SK-N-SH (cell line): ENCODE measurements at regions not wholly inside any gene's neighbourhood (a gene's known extent, or its start where the extent isn't known, plus 50 kb on each side); places are given as distances from the start of the nearest gene placed in this dataset.
A peak's percentile ranks its signal among the peaks of the same experiment; 100 is the strongest.

Experiments
- CTCF ChIA-PET: fragments of 300-600, 350-600 bp; formaldehyde crosslinking; extraction: SDS; loops from one replicate; lab custom pipeline; 2021; lab: Yijun Ruan, JAX
- POLR2A ChIA-PET: fragments of 350-600 bp; sonication (Branson Sonifier 250); formaldehyde crosslinking; extraction: SDS; loops from one replicate; lab custom pipeline; 2020; ENCODE audit warnings: antibody characterized with exemption, inconsistent platforms; lab: Yijun Ruan, JAX
- DNase-seq: peaks from one replicate; pipeline ENCODE4 v3.0.0; 2012
- H2AFZ ChIP-seq: fragments of 200-600 bp; sonication (generic); 2 replicates; pipeline ENCODE4 v1.8.1; 2016; ENCODE audit warnings: antibody characterized with exemption, mild to moderate bottlenecking, low read depth
- H3F3A ChIP-seq: fragments of 200-600 bp; sonication (generic); replicated peaks from 2 replicates; pipeline ENCODE3; 2016; ENCODE audit warnings: antibody characterized with exemption, mild to moderate bottlenecking; ENCODE audit not compliant: insufficient read depth
- H3K27ac ChIP-seq, 2 experiments: fragments of 200-500 bp in 1 of 2; fragments of 200-600 bp in 1 of 2; sonication (Bioruptor generic) in 1 of 2; sonication (generic), shearing (Covaris generic) in 1 of 2; 2 replicates each; pipeline versions ENCODE4 v1.5.1 to v1.6.1; 2014 to 2016; ENCODE audit warnings: low read depth in 2 of 2, inconsistent platforms in 1 of 2, low read length in 1 of 2, mild to moderate bottlenecking in 1 of 2, mixed read lengths in 1 of 2
- H3K27me3 ChIP-seq: fragments of 200-600 bp; sonication (generic), shearing (Covaris generic); 2 replicates; pipeline ENCODE4 v1.6.1; 2016; ENCODE audit warnings: mixed run types; ENCODE audit not compliant: insufficient read depth
- H3K36me3 ChIP-seq, 2 experiments: fragments of 200-500 bp in 1 of 2; fragments of 200-600 bp in 1 of 2; sonication (Bioruptor generic) in 1 of 2; sonication (generic) in 1 of 2; replicated peaks in 1 of 2; 2 replicates each; pipeline versions ENCODE3 to v1.5.1; 2014 to 2016; ENCODE audit warnings: low read length in 1 of 2, mild to moderate bottlenecking in 1 of 2; ENCODE audit not compliant: insufficient read depth in 2 of 2, control insufficient read depth in 1 of 2
- H3K4me1 ChIP-seq, 2 experiments: fragments of 200-500 bp in 1 of 2; fragments of 200-600 bp in 1 of 2; sonication (Bioruptor generic) in 1 of 2; sonication (generic), shearing (Covaris generic) in 1 of 2; 2 replicates each; pipeline versions ENCODE4 v1.5.1 to v1.6.1; 2014 to 2016; ENCODE audit warnings: low read depth in 1 of 2, low read length in 1 of 2, mixed run types in 1 of 2; ENCODE audit not compliant: insufficient read depth in 2 of 2, control insufficient read depth in 1 of 2
- H3K4me2 ChIP-seq: fragments of 200-600 bp; sonication (generic), shearing (Covaris generic); 2 replicates; pipeline ENCODE4 v1.6.1; 2017; ENCODE audit warnings: mixed run types
- H3K4me3 ChIP-seq, 2 experiments: fragments of 200-500 bp in 1 of 2; fragments of 200-600 bp in 1 of 2; sonication (Bioruptor generic) in 1 of 2; sonication (generic), shearing (Covaris generic) in 1 of 2; 2 replicates each; pipeline versions ENCODE4 v1.5.1 to v1.8.1; 2014 to 2016; ENCODE audit warnings: low read depth in 2 of 2, inconsistent platforms in 1 of 2, low read length in 1 of 2, mild to moderate bottlenecking in 1 of 2, mixed read lengths in 1 of 2, moderate library complexity in 1 of 2
- H3K79me2 ChIP-seq: fragments of 200-600 bp; sonication (generic); 2 replicates; pipeline ENCODE4 v1.8.1; 2017; ENCODE audit warnings: mild to moderate bottlenecking; ENCODE audit not compliant: insufficient read depth
- H3K9ac ChIP-seq: fragments of 200-600 bp; sonication (generic); 2 replicates; pipeline ENCODE4 v1.6.1; 2017; ENCODE audit warnings: mixed run types
- H3K9me2 ChIP-seq: fragments of 200-600 bp; sonication (generic); 2 replicates; pipeline ENCODE4 v1.6.1; 2017; ENCODE audit warnings: mixed run types
- H3K9me3 ChIP-seq: fragments of 200-600 bp; sonication (generic); 2 replicates; pipeline ENCODE4 v1.6.1; 2017; ENCODE audit warnings: mixed run types, mild to moderate bottlenecking, moderate library complexity
- H4K20me1 ChIP-seq: fragments of 200-600 bp; sonication (generic); 2 replicates; pipeline ENCODE4 v1.6.1; 2017; ENCODE audit warnings: mild to moderate bottlenecking, mixed run types; ENCODE audit not compliant: insufficient read depth
- CHD2 ChIP-seq: fragments of 150-350 bp; IDR thresholded peaks from 2 replicates; pipeline ENCODE4 v1.6.1; 2018; ENCODE audit warnings: low read length; ENCODE audit not compliant: partially characterized antibody
- EP300 ChIP-seq, 2 experiments: IDR thresholded peaks; 2 replicates each; pipeline versions ENCODE4 v1.4.0 to v1.6.1; 2012; ENCODE audit warnings: borderline replicate concordance in 1 of 2, low read depth in 1 of 2, low read length in 1 of 2
- FOXJ3 ChIP-seq: sonication (generic); formaldehyde crosslinking; IDR thresholded peaks from 2 replicates; pipeline ENCODE4 v1.5.1; 2020; ENCODE audit warnings: mild to moderate bottlenecking, missing genetic modification reagents
- FOXM1 ChIP-seq: IDR thresholded peaks from 2 replicates; pipeline ENCODE4 v1.4.0; 2012; ENCODE audit warnings: low read depth, mild to moderate bottlenecking
- IRF3 ChIP-seq: fragments of 150-350 bp; IDR thresholded peaks from 2 replicates; pipeline ENCODE4 v1.6.1; 2016; ENCODE audit warnings: mild to moderate bottlenecking, low read depth, low read length
- JUND ChIP-seq: IDR thresholded peaks from 2 replicates; pipeline ENCODE4 v1.4.0; 2012
- MEF2A ChIP-seq: IDR thresholded peaks from 2 replicates; pipeline ENCODE4 v1.4.0; 2012; ENCODE audit warnings: low read depth, borderline replicate concordance
- NRF1 ChIP-seq: IDR thresholded peaks from 2 replicates; pipeline ENCODE4 v1.6.1; 2012; ENCODE audit warnings: low read depth, mild to moderate bottlenecking, low read length
- PBX3 ChIP-seq: IDR thresholded peaks from 2 replicates; pipeline ENCODE4; 2012
- POLR2AphosphoS5 ChIP-seq: IDR thresholded peaks from 2 replicates; pipeline ENCODE4 v1.6.1; 2012; ENCODE audit warnings: low read depth, low read length
- RAD21 ChIP-seq: IDR thresholded peaks from 2 replicates; pipeline ENCODE4 v1.6.1; 2012; ENCODE audit warnings: mild to moderate bottlenecking, low read length
- RCOR1 ChIP-seq: fragments of 150-350 bp; IDR thresholded peaks from 2 replicates; pipeline ENCODE4 v1.6.1; 2017; ENCODE audit warnings: antibody characterized with exemption, low read length
- TAF1 ChIP-seq: IDR thresholded peaks from 2 replicates; pipeline ENCODE4 v1.6.1; 2012; ENCODE audit warnings: low read depth, mild to moderate bottlenecking, low read length, moderate library complexity, borderline replicate concordance
- WGBS: methylation state at CpG from one replicate; pipeline ENCODE4 v1.1.6; 2017; ENCODE audit warnings: low lambda C conversion rate; 5-methylcytosine and 5-hydroxymethylcytosine counted together

GRCh38 chr14:96629082-96629481 is 126.9 kb downstream of the PAPOLA start:
- Histone ChIP-seq H2AFZ (no peak overlapping the region), H3K27me3 (no peaks in the 10 kb centered on the region), H3K4me3 (no peak overlapping the region), H3K9me3 (no peaks in the 10 kb centered on the region), H3F3A (no peaks in the 10 kb centered on the region), H3K79me2 (no peaks in the 10 kb centered on the region), H3K4me1 (no peaks in the 10 kb centered on the region), H3K9ac (no peak overlapping the region), H4K20me1 (no peaks in the 10 kb centered on the region), H3K36me3 (no peaks in the 10 kb centered on the region), H3K27ac (no peak overlapping the region), H3K4me2 (no peak overlapping the region), H3K9me2 (no peaks in the 10 kb centered on the region)
- TF ChIP-seq FOXJ3 (CRISPR knock-in tag) (no peak), JUND (no peak), EP300 (IDR thresholded peaks at IDR 0.05; ENCODE audit: borderline replicate concordance in 1 of 2, low read depth in 1 of 2, low read length in 1 of 2) (no peak)
- DNase-seq = peak; percentile 1
- ChIA-PET CTCF (no interaction called here), POLR2A (no interaction called here)
- 34% methylated on average over 6 of the region's 9 CpGs for WGBS

- TF ChIP-seq FOXM1 (no peak), RCOR1 (no peak), RAD21 (no peak), IRF3 (no peak), POLR2AphosphoS5 (no peak), PBX3 (no peak), TAF1 (no peak), CHD2 (no peak), MEF2A (no peak), NRF1 (no peak)
- Histone ChIP-seq H3K27me3 (no peaks in the 10 kb centered on the region), H3K27ac (no peak overlapping the region), H3K4me2 (no peak overlapping the region), H3K9me2 (no peaks in the 10 kb centered on the region), H3K9me3 (no peaks in the 10 kb centered on the region), H3K36me3 (no peaks in the 10 kb centered on the region), H2AFZ (no peak overlapping the region), H3K4me3 (no peak overlapping the region), H3K9ac (no peak overlapping the region), H3K4me1 (peaks cover 0 to 2% of the 10 kb centered on the region in 2 experiments; a peak in 1 of 4 replicates), H4K20me1 (no peaks in the 10 kb centered on the region), H3K79me2 (no peaks in the 10 kb centered on the region), H3F3A (no peaks in the 10 kb centered on the region)
- ChIA-PET CTCF (no interaction called here), POLR2A (no interaction called here)
- 18% methylated on average over 4 of the region's 4 CpGs for WGBS
- peak; percentile 3 for DNase-seq
These were observed 127.5 kb downstream of the PAPOLA start for GRCh38 chr14:96629558-96630222.
